22Rv1 (cell line): ENCODE measurements at regions not wholly inside any gene's neighbourhood (a gene's known extent, or its start where the extent isn't known, plus 50 kb on each side); places are given as distances from the start of the nearest gene placed in this dataset.

Experiments
- ZFX ChIP-seq: fragments of 450-650 bp; IDR thresholded peaks from 2 replicates; pipeline ENCODE4 v1.6.1; 2017; ENCODE audit warnings: antibody characterized with exemption, borderline replicate concordance
- TF ChIP-seq, protein P1 (sequence below): fragments of 450-650 bp; IDR thresholded peaks from 2 replicates; pipeline ENCODE4 v1.5.1; 2017; ENCODE audit warnings: mild to moderate bottlenecking

DNA sequence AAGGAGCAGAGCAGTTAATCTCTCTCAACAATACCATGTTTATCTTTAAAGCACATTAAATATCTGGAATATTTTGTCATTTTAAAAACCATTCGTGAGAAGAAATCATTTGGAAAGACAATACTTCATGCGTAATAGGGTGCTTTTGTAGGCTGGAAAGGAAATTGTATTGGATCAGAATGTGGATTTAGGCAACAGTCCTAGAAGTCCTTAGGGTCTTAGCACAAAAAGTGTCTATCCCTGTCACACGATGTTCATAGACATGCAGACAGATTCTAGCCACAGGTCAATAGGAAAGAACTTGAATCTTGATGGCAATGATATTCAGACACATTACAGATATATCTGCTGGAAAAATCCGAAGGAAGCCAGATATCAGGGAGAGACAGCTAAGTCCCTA, 156.0 kb downstream of the KCTD12 start:
- TF ChIP-seq, protein P1, sequence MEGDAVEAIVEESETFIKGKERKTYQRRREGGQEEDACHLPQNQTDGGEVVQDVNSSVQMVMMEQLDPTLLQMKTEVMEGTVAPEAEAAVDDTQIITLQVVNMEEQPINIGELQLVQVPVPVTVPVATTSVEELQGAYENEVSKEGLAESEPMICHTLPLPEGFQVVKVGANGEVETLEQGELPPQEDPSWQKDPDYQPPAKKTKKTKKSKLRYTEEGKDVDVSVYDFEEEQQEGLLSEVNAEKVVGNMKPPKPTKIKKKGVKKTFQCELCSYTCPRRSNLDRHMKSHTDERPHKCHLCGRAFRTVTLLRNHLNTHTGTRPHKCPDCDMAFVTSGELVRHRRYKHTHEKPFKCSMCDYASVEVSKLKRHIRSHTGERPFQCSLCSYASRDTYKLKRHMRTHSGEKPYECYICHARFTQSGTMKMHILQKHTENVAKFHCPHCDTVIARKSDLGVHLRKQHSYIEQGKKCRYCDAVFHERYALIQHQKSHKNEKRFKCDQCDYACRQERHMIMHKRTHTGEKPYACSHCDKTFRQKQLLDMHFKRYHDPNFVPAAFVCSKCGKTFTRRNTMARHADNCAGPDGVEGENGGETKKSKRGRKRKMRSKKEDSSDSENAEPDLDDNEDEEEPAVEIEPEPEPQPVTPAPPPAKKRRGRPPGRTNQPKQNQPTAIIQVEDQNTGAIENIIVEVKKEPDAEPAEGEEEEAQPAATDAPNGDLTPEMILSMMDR, result no peak
- TF ChIP-seq ZFX, result no peak
